ENCODE measurements at regions not wholly inside any gene's neighbourhood (a gene's known extent, or its start where the extent isn't known, plus 50 kb on each side); places are given as distances from the start of the nearest gene placed in this dataset.

DNA sequence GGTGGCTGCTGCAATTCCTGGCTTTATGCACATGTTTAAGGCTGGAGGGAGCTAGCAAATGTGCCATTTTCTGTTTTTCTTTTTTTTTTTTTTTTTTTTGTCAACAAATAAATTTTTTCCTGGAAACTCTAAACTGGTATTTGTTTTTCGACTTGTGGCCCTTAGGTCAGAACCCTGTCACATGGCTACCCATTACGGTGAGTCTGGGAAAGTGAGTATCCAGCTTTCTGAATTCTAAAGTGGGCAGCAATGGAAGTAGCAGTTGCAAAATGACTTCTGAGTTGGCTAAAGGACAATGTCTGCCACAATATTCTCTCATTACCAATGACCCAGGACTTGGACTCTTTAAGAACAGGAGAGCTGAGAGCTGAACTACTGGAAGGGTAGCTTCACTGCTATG is 225.1 kb upstream of the CENPE start:
- no peak for TF ChIP-seq POLR2AphosphoS5 (IDR thresholded peaks at IDR 0.05; ENCODE audit: low read depth, low read length)
- TF ChIP-seq PAX5 (IDR thresholded peaks at IDR 0.05; ENCODE audit: insufficient read depth, low read length, severe bottlenecking): no peak
- TF ChIP-seq POLR2A (IDR thresholded peaks at IDR 0.05; ENCODE audit: low read depth, low read length): no peak
- TF ChIP-seq POU2F2 (IDR thresholded peaks at IDR 0.05; ENCODE audit: low read depth, low read length): no peak
- TF ChIP-seq TAF1 (IDR thresholded peaks at IDR 0.05; ENCODE audit: low read depth, low read length): no peak
- TF ChIP-seq SPI1 (IDR thresholded peaks at IDR 0.05; ENCODE audit: low read depth, low read length): no peak

Data from GM12891 (cell line).